HG03460 (cell line): ENCODE measurements at regions not wholly inside any gene's neighbourhood (a gene's known extent, or its start where the extent isn't known, plus 50 kb on each side); places are given as distances from the start of the nearest gene placed in this dataset.
"Not testable (repeated sequence)": the region's sequence is repeated elsewhere in the genome, so short reads cannot be mapped to it uniquely, and the experiment has no call there.

Source experiments
- ATAC-seq: cut with Tn5 transposase; IDR thresholded peaks from one replicate; pipeline ENCODE4 v1.9.1; 2021; ENCODE audit not compliant: unreplicated experiment

GRCh38 chr4:19540859-19541540 is 710.7 kb upstream of the SLIT2 start:
- ATAC-seq: no peak

- ATAC-seq: no peak
Observed at GRCh38 chr4:19539201-19539600, 712.5 kb upstream of the SLIT2 start.

GRCh38 chr4:19534159-19534558 is 717.5 kb upstream of the SLIT2 start:
- ATAC-seq: no peak

GRCh38 chr4:19531906-19532848 is 719.5 kb upstream of the SLIT2 start:
- no peak for ATAC-seq

GRCh38 chr4:19523964-19524363 is 727.7 kb upstream of the SLIT2 start:
- ATAC-seq: no peak

GRCh38 chr4:19522966-19523365 is 728.7 kb upstream of the SLIT2 start:
- no peak for ATAC-seq

GRCh38 chr4:19520939-19521520 is 730.7 kb upstream of the SLIT2 start:
- no peak for ATAC-seq

GRCh38 chr4:19514276-19515070 is 737.2 kb upstream of the SLIT2 start:
- no peak for ATAC-seq

- ATAC-seq: no peak
Observed at GRCh38 chr4:19512086-19512485, 739.6 kb upstream of the SLIT2 start.

GRCh38 chr4:19510993-19511392 is 740.7 kb upstream of the SLIT2 start:
- no peak for ATAC-seq

GRCh38 chr4:19508442-19508841 is 743.3 kb upstream of the SLIT2 start:
- no peak for ATAC-seq

- no peak for ATAC-seq
Observed at GRCh38 chr4:19497705-19498104, 754.0 kb upstream of the SLIT2 start.

- no peak for ATAC-seq
Observed at GRCh38 chr4:19496756-19497155, 754.9 kb upstream of the SLIT2 start.

GRCh38 chr4:19494961-19495360 is 756.7 kb upstream of the SLIT2 start:
- no peak for ATAC-seq

GRCh38 chr4:19492606-19493005 is 759.1 kb upstream of the SLIT2 start:
- ATAC-seq: no peak

- no peak for ATAC-seq
Observed at GRCh38 chr4:19486400-19486799, 765.3 kb upstream of the SLIT2 start.

- no peak for ATAC-seq
Observed at GRCh38 chr4:19478791-19479190, 772.9 kb upstream of the SLIT2 start.

- ATAC-seq: no peak
Observed at GRCh38 chr4:19473569-19473968, 778.1 kb upstream of the SLIT2 start.

- ATAC-seq: no peak
Observed at GRCh38 chr4:19472666-19473065, 779.0 kb upstream of the SLIT2 start.

- not testable (repeated sequence) for ATAC-seq
Observed at GRCh38 chr4:19470001-19470400, 781.7 kb upstream of the SLIT2 start.

GRCh38 chr4:19462117-19462516 is 789.6 kb upstream of the SLIT2 start:
- ATAC-seq: no peak
